Activated CD8-positive, alpha-beta T cell treated with anti-CD3 and anti-CD28 coated beads for 36 hours (primary cell): ENCODE measurements at regions not wholly inside any gene's neighbourhood (a gene's known extent, or its start where the extent isn't known, plus 50 kb on each side); places are given as distances from the start of the nearest gene placed in this dataset.
"Not testable (repeated sequence)": the region's sequence is repeated elsewhere in the genome, so short reads cannot be mapped to it uniquely, and the experiment has no call there.

ENCODE experiments used
- ATAC-seq: fragments of 200-7000 bp; cut with Tn5 transposase; one replicate; pipeline ENCODE4 v1.10.0; 2021; ENCODE audit warnings: mild to moderate bottlenecking, moderate library complexity
- CTCF ChIA-PET: fragments of 350-600 bp; sonication (Branson Sonifier 250); formaldehyde crosslinking; loops from one replicate; lab custom pipeline; 2021; ENCODE audit warnings: antibody characterized with exemption; lab: Charles Lee
- POLR2A ChIA-PET: fragments of 350-600 bp; sonication (Branson Sonifier 250); formaldehyde crosslinking; loops from one replicate; lab custom pipeline; 2021; ENCODE audit warnings: antibody characterized with exemption; lab: Charles Lee
- DNase-seq: peaks from one replicate; pipeline ENCODE4 v3.0.0-alpha.2; 2020
- H3K27ac Mint-ChIP-seq: one replicate; pipeline ENCODE4 v1.8.0; 2021; ENCODE audit warnings: mild to moderate bottlenecking, mixed read lengths
- H3K27me3 Mint-ChIP-seq: one replicate; pipeline ENCODE4 v1.8.0; 2021; ENCODE audit warnings: mixed read lengths
- H3K36me3 Mint-ChIP-seq: one replicate; pipeline ENCODE4 v1.8.0; 2021; ENCODE audit warnings: low read depth, mixed read lengths
- H3K4me1 Mint-ChIP-seq: one replicate; pipeline ENCODE4 v1.8.0; 2021; ENCODE audit warnings: low read depth, mixed read lengths
- H3K4me3 Mint-ChIP-seq: one replicate; pipeline ENCODE4 v1.8.0; 2021; ENCODE audit warnings: mild to moderate bottlenecking, moderate library complexity, mixed read lengths
- H3K9me3 Mint-ChIP-seq: one replicate; pipeline ENCODE4 v1.8.0; 2021; ENCODE audit warnings: mixed read lengths
- intact Hi-C: fragments of 100-400 bp; cut with micrococcal nuclease; formaldehyde crosslinking; loops from one replicate; pipeline ENCODE4 v1.10.0; 2022
- TF ChIP-seq, protein P1 (sequence below): fragments of 200-600 bp; IDR thresholded peaks from one replicate; pipeline ENCODE4 v1.8.0; 2022; ENCODE audit warnings: antibody characterized with exemption, mild to moderate bottlenecking

DNA sequence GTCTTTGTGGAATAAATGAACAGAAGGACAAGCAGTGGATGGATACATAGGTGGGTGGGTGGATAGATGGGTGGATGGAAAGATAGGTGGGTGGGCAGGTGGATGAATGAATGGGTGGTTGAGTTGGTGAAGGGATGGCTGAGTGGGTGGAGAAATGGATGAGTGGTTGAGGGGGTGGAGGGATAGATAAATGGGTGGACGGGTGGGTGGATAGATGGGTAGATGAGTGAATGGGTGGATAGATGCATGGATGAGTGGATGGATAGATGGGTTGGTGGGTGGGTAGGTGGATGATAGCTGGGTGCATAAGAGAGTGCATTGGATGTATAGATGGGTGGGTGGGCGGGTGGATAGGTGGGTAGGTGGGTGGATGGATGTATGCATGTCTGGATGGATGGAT lies 63.5 kb downstream of the UNC93B1 start:
- H3K4me3 Mint-ChIP-seq, H3K36me3 Mint-ChIP-seq, H3K9me3 Mint-ChIP-seq, H3K27me3 Mint-ChIP-seq, DNase-seq, POLR2A ChIA-PET, H3K4me1 Mint-ChIP-seq, intact Hi-C loops, ATAC-seq, CTCF ChIA-PET, H3K27ac Mint-ChIP-seq: not testable (repeated sequence)

DNA sequence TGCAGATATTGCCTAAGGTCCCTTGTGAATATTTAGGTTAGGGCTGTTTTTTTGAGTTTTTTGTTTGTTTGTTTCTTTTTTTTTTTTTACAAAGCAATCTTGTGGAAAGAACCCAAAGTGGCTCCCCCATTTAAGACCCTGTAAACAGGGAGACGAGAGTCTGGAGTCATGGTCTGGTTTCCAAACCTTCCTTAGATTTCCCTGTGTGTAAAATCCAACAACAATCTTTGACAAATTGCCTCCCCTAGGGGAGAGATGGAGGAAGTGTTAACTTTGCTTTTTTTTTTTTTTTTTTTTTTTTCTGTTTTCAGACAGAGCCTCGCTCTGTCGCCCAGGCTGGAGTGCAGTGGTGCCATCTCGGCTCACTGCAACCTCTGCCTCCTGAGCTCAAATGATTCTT lies 64.9 kb downstream of the UNC93B1 start:
- H3K4me1 Mint-ChIP-seq, POLR2A ChIA-PET, H3K9me3 Mint-ChIP-seq, intact Hi-C loops, H3K27me3 Mint-ChIP-seq, H3K36me3 Mint-ChIP-seq, ATAC-seq, DNase-seq, CTCF ChIA-PET, H3K27ac Mint-ChIP-seq, H3K4me3 Mint-ChIP-seq: not testable (repeated sequence)
- TF ChIP-seq, protein P1, sequence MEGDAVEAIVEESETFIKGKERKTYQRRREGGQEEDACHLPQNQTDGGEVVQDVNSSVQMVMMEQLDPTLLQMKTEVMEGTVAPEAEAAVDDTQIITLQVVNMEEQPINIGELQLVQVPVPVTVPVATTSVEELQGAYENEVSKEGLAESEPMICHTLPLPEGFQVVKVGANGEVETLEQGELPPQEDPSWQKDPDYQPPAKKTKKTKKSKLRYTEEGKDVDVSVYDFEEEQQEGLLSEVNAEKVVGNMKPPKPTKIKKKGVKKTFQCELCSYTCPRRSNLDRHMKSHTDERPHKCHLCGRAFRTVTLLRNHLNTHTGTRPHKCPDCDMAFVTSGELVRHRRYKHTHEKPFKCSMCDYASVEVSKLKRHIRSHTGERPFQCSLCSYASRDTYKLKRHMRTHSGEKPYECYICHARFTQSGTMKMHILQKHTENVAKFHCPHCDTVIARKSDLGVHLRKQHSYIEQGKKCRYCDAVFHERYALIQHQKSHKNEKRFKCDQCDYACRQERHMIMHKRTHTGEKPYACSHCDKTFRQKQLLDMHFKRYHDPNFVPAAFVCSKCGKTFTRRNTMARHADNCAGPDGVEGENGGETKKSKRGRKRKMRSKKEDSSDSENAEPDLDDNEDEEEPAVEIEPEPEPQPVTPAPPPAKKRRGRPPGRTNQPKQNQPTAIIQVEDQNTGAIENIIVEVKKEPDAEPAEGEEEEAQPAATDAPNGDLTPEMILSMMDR: peak; percentile 12

DNA sequence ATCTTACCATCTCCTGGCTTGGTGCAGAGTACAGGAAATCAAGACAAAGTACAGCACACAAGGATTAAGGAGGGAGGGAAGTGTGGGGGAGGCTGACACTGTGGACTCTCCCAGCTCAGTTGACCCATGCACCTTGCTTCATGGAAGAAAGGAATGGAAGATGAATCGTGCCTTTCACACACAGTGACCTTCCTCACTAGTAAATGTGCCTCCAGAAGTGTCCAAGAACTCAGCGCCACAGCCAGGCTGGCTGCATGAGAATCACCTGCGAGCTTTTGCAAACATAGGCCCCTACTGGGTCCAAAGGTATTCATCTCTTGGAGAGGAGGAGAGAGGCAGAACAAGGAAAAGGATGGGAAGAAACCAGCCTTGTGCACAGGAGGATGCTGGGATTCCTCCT lies 65.5 kb downstream of the UNC93B1 start:
- DNase-seq, H3K4me3 Mint-ChIP-seq, H3K27me3 Mint-ChIP-seq, H3K4me1 Mint-ChIP-seq, H3K9me3 Mint-ChIP-seq, H3K36me3 Mint-ChIP-seq, CTCF ChIA-PET, intact Hi-C loops, H3K27ac Mint-ChIP-seq, ATAC-seq, POLR2A ChIA-PET: not testable (repeated sequence)

DNA sequence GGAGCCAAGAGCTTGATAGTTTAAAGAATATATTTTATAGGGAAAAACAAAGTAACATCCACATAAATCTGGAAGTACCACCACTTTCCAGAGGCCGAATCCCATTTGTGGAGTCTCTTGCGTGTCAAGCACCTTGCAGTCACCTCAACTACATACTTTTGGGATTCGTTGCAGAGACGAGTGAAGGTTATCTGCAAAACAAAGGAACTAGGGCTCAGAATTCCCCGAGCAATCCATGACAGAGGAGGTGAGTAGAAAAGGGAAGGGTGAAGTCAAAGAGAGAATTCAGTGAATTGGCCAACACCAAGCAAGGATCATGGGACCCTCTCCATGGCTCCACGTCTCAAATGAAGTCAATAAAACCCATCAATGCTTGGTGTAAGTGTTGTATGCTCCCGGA lies 80.3 kb downstream of the UNC93B1 start:
- H3K27ac Mint-ChIP-seq, H3K4me3 Mint-ChIP-seq, H3K27me3 Mint-ChIP-seq, CTCF ChIA-PET, DNase-seq, H3K36me3 Mint-ChIP-seq, ATAC-seq, H3K9me3 Mint-ChIP-seq, intact Hi-C loops, POLR2A ChIA-PET: not testable (repeated sequence)
- H3K4me1 Mint-ChIP-seq: peaks cover 14% of the 10 kb centered on the region

DNA sequence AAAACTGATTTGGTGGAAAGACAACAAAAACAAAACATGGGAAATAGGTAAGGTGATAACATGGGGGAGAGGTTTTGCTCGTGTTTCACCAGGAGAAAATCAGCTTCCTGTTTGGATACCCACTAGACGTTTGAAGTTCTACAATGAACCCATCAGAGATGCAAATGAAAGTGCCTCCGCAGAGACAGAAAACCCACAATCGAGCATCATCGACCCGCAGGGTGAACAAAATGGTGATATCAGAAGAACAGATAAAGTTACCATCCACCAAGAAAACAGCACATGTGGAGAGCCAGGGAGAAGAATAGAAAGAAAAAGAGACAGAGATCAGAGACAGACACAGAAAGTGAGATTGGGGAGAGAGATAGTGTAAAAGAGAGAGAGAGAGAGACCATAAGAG lies 83.4 kb downstream of the UNC93B1 start:
- H3K9me3 Mint-ChIP-seq, POLR2A ChIA-PET, intact Hi-C loops, CTCF ChIA-PET, H3K36me3 Mint-ChIP-seq, ATAC-seq, H3K27me3 Mint-ChIP-seq: not testable (repeated sequence)
- Mint-ChIP-seq H3K27ac (peak overlapping the region; percentile 84), H3K4me3 (peak overlapping the region; percentile 62), H3K4me1 (peaks cover 14% of the 10 kb centered on the region)
- peak; percentile 64 for DNase-seq

DNA sequence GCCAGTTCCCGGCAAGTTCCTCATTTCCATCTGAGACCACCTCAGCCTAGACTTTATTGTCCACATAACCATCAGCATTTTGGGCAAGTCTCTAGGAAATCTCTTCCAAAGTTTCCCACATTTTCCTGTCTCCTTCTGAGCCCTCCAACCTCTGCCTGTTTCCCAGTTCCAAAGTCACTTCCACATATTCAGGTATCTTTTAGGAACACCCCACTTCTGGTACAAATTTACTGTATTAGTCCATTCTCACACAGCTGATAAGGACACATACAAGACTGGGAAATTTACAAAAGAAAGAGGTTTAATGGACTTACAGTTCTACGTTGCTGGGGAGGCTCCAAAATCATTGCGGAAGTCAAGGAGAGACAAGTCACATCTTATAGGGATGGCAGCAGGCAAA lies 91.7 kb downstream of the UNC93B1 start:
- ATAC-seq, H3K4me1 Mint-ChIP-seq, H3K4me3 Mint-ChIP-seq, intact Hi-C loops, CTCF ChIA-PET, DNase-seq, H3K9me3 Mint-ChIP-seq, POLR2A ChIA-PET, H3K36me3 Mint-ChIP-seq, H3K27ac Mint-ChIP-seq, H3K27me3 Mint-ChIP-seq: not testable (repeated sequence)

DNA sequence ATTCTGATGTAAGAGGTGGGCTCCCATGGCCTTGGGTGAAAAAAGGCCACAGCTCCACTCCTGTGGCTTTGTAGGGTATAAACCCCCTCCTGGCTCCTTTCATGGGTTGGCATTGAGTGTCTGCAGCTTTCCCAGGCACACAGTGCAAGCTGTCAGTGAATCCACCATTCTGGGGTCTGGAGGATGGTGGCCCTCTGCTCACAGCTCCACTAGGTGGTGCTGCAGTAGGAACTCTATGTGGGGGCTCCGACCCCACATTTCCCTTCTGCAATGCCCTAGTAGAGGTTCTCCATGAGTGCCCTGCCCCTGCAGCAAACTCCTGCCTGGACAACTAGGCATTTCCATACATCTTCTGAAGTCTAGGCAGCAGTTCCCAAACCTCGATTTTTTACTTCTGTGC lies 92.7 kb downstream of the UNC93B1 start:
- H3K9me3 Mint-ChIP-seq, DNase-seq, CTCF ChIA-PET, H3K4me1 Mint-ChIP-seq, H3K27me3 Mint-ChIP-seq, H3K27ac Mint-ChIP-seq, H3K4me3 Mint-ChIP-seq, H3K36me3 Mint-ChIP-seq, intact Hi-C loops, ATAC-seq: not testable (repeated sequence)
- POLR2A ChIA-PET: interaction anchor here (0.6 kb wide), 1 partner anchor 1529 kb away, joined by 3 read pairs; no protein-coding TSS in a partner anchor

DNA sequence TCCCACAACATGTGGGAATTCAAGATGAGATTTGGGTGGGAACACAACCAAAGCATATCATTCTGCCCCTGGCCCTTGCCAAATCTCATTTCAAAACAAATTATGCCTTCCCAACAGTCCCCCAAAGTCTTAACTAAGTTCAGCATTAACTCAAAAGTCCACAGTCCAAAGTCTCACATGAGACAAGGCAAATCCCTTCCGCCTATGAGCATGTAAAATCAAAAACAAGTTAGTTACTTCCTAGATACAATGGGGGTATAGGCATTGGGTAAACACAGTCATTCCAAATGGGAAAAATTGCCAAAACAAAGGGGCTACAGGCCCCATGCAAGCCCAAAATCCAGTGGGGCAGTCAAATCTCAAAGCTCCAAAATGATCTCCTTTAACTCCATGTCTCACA lies 93.1 kb downstream of the UNC93B1 start:
- CTCF ChIA-PET, DNase-seq, POLR2A ChIA-PET, H3K27ac Mint-ChIP-seq, intact Hi-C loops, H3K36me3 Mint-ChIP-seq, H3K4me1 Mint-ChIP-seq, ATAC-seq, H3K9me3 Mint-ChIP-seq, H3K27me3 Mint-ChIP-seq, H3K4me3 Mint-ChIP-seq: not testable (repeated sequence)

DNA sequence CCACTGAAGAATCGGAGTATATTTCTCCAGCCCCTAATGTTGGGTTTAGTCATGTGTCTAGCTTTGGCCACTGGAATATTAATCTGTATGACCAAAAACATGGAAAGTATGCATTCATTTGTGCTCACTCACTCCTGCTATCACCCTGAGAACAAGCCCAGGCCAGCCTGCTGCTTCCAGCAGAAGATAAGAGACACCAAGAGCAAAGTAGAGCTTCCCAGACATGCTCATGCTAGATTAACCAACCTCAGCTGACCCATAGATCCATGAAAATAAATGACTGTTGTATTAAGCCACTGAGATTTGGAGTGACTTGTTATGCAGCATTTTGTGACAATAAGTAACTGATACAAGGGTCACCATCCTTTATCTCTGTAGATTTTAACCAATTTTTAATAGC lies 96.9 kb downstream of the UNC93B1 start:
- H3K27me3 Mint-ChIP-seq, H3K36me3 Mint-ChIP-seq, DNase-seq, H3K9me3 Mint-ChIP-seq, H3K4me1 Mint-ChIP-seq, H3K4me3 Mint-ChIP-seq, ATAC-seq, intact Hi-C loops, H3K27ac Mint-ChIP-seq, POLR2A ChIA-PET, CTCF ChIA-PET: not testable (repeated sequence)

DNA sequence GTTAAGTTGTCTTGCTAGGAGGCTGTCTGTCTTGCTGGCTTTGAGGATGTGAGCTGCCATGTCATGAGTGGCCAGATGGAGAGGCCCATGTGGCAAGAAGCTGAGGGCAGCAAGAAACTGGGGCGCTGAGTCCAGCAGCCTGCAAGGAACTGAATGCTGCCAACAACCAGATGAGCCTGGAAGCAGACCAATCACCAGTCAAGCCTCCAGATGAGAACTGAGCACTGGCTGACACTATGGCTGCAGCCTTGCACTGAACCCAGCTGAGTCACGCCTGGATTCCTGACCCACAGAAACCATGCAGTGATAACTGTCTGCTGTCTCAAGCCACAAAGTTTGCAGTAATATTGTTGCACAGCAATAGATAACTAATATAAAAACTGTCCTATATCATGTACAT lies 104.4 kb downstream of the UNC93B1 start:
- H3K9me3 Mint-ChIP-seq, intact Hi-C loops, POLR2A ChIA-PET, H3K27ac Mint-ChIP-seq, DNase-seq, H3K36me3 Mint-ChIP-seq, H3K4me1 Mint-ChIP-seq, H3K27me3 Mint-ChIP-seq, ATAC-seq, H3K4me3 Mint-ChIP-seq: not testable (repeated sequence)
- CTCF ChIA-PET: interaction anchor here (1.0 kb wide), 1 partner anchor 56 kb away, joined by 3 read pairs; no protein-coding TSS in a partner anchor

DNA sequence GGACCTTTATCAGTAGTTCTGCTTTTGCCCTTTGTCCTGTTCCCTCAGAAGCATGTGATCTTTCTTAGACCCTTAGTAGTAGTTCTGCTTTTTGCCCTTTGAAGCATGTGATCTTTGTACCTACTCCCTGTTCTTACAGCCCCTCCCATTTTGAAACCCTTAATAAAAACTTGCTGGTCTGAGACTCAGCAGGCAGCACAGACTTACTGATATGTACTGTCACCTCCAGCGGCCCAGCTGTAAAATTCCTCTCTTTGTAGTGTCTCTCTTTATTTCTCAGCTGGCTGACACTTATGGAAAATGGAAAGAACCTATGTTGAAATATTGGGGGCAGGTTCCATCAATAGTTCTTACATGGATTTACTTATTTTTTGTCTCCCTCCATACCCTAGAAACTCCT lies 110.4 kb downstream of the UNC93B1 start:
- CTCF ChIA-PET, H3K27me3 Mint-ChIP-seq, DNase-seq, H3K4me3 Mint-ChIP-seq, intact Hi-C loops, POLR2A ChIA-PET, ATAC-seq, H3K9me3 Mint-ChIP-seq, H3K36me3 Mint-ChIP-seq, H3K4me1 Mint-ChIP-seq, H3K27ac Mint-ChIP-seq: not testable (repeated sequence)

DNA sequence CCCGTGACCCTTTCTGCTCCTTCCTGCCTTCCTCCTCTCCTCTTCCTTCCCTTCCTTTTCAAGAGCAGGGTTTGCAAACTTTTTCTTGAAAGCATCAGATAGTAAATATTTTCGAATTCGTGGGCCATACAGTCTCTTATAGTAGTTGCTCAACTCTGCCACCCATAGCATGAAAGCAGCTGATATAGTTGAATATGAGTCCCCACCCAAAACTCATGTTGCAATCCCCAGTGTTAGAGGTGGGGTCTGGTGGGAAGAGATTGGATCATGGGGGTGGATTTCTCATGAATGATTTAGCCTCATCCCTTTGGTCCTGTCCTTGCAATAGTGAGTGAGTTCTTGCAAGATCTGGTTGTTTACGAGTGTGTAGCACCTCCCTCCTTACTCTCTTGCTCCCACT lies 114.3 kb downstream of the UNC93B1 start:
- H3K4me3 Mint-ChIP-seq, H3K27ac Mint-ChIP-seq, ATAC-seq, H3K9me3 Mint-ChIP-seq, H3K4me1 Mint-ChIP-seq, H3K36me3 Mint-ChIP-seq, DNase-seq, H3K27me3 Mint-ChIP-seq, POLR2A ChIA-PET, intact Hi-C loops, CTCF ChIA-PET: not testable (repeated sequence)
